ENCODE measurements at regions not wholly inside any gene's neighbourhood (a gene's known extent, or its start where the extent isn't known, plus 50 kb on each side); places are given as distances from the start of the nearest gene placed in this dataset.
A peak's percentile ranks its signal among the peaks of the same experiment; 100 is the strongest.

- Mint-ChIP-seq H3K36me3 (no peaks in the 10 kb centered on the region), H3K27ac (peak overlapping the region; percentile 8 to 86 (median 30)), H3K4me1 (peaks cover 16 to 41% (median 31%) of the 10 kb centered on the region in 4 donors), H3K27me3 (no peaks in the 10 kb centered on the region), H3K4me3 (peak overlapping the region in 1 of 4 donors; percentile 6), H3K9me3 (no peaks in the 10 kb centered on the region)
- H3K36me3 ChIP-seq (ENCODE audit: control insufficient read depth, insufficient read depth, low read length): no peaks in the 10 kb centered on the region
- no peak overlapping the region for H3K27ac ChIP-seq (ENCODE audit: insufficient read depth, low read length, poor library complexity, severe bottlenecking)
- no peak for ATAC-seq (ENCODE audit: low read depth in 2 of 2)
- no peaks in the 10 kb centered on the region for H3K27me3 ChIP-seq (ENCODE audit: control insufficient read depth, insufficient read depth, low read length)
- H3K4me1 ChIP-seq (ENCODE audit: control insufficient read depth, insufficient read depth, low read length, poor library complexity, severe bottlenecking): peaks cover 35% of the 10 kb centered on the region
- DNase-seq: no peak
- no peak overlapping the region for H3K4me3 ChIP-seq (ENCODE audit: low read depth, low read length)
- H3K9me3 ChIP-seq (ENCODE audit: control insufficient read depth in 2 of 2, low read length in 2 of 2): no peaks in the 10 kb centered on the region
These were observed 242.8 kb upstream of the ANKRD55 start for GRCh38 chr5:56475689-56476486.

GRCh38 chr5:56471707-56472106 lies 238.6 kb upstream of the ANKRD55 start:
- Histone ChIP-seq H3K27ac (ENCODE audit: insufficient read depth, low read length, poor library complexity, severe bottlenecking) (no peak overlapping the region), H3K4me1 (ENCODE audit: control insufficient read depth, insufficient read depth, low read length, poor library complexity, severe bottlenecking) (no peaks in the 10 kb centered on the region), H3K27me3 (ENCODE audit: control insufficient read depth, insufficient read depth, low read length) (no peaks in the 10 kb centered on the region), H3K9me3 (ENCODE audit: control insufficient read depth in 2 of 2, low read length in 2 of 2) (no peaks in the 10 kb centered on the region), H3K4me3 (ENCODE audit: low read depth, low read length) (no peak overlapping the region), H3K36me3 (ENCODE audit: control insufficient read depth, insufficient read depth, low read length) (no peaks in the 10 kb centered on the region)
- Mint-ChIP-seq H3K4me1 (peaks cover 2 to 15% (median 9%) of the 10 kb centered on the region in 4 donors), H3K27me3 (peaks cover 4% of the 10 kb centered on the region), H3K9me3 (no peaks in the 10 kb centered on the region), H3K27ac (no peak overlapping the region), H3K4me3 (no peak overlapping the region), H3K36me3 (peaks cover 3% of the 10 kb centered on the region)
- ATAC-seq (ENCODE audit: low read depth in 2 of 2): no peak
- DNase-seq: no peak

DNA sequence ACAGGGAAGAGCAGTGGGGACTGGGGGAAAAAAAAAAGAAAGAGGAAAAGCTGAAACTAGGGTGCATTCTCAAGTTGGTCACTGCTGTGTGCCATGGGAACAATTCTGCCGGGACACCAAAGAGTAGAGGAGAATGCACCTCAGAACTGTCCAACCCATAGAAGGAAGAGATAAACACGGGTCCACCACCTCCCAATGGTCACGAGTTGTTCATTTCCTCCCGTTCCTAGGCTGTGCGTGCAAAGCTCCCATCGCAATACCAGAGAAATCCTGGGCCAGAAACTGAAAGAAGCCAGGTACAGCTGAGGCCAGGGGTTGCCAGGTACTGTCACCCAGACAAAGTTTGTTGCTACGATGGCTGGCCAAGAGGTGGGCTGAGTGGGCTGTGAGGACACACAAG lies 236.9 kb upstream of the ANKRD55 start:
- H3K9me3 ChIP-seq (ENCODE audit: control insufficient read depth in 2 of 2, low read length in 2 of 2): no peaks in the 10 kb centered on the region
- H3K36me3 Mint-ChIP-seq: peaks cover 4% of the 10 kb centered on the region
- peak overlapping the region in 1 of 3 donors; percentile 38 for H3K27ac Mint-ChIP-seq
- H3K4me1 Mint-ChIP-seq: peaks cover 0 to 9% (median 0%) of the 10 kb centered on the region in 4 donors
- H3K27ac ChIP-seq (ENCODE audit: insufficient read depth, low read length, poor library complexity, severe bottlenecking): no peak overlapping the region
- H3K27me3 ChIP-seq (ENCODE audit: control insufficient read depth, insufficient read depth, low read length): no peaks in the 10 kb centered on the region
- H3K4me3 ChIP-seq (ENCODE audit: low read depth, low read length): no peak overlapping the region
- H3K27me3 Mint-ChIP-seq: peaks cover 4% of the 10 kb centered on the region
- H3K9me3 Mint-ChIP-seq: no peaks in the 10 kb centered on the region
- H3K4me1 ChIP-seq (ENCODE audit: control insufficient read depth, insufficient read depth, low read length, poor library complexity, severe bottlenecking): no peaks in the 10 kb centered on the region
- DNase-seq (no peak), ATAC-seq (ENCODE audit: low read depth in 2 of 2) (no peak)
- H3K4me3 Mint-ChIP-seq: no peak overlapping the region
- H3K36me3 ChIP-seq (ENCODE audit: control insufficient read depth, insufficient read depth, low read length): no peaks in the 10 kb centered on the region

DNA sequence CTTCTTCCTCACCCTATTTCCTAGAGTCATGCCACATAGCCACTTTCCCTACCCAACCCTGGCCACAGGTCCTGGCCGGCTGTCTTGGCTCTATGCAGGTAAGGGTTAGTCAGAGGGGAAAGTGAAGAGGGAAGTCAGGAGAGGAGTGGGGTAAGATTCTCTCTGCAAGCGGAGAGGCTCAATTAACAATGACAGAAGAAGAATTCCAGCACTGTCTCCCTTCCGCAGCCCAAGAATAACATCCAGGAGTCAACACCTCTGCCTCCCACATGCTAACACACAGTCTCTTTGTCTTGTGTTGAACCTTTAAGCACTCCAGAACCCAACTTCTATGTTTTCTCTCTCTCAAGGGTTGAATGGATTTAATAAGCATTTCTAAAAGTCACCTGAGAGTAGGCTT lies 235.1 kb upstream of the ANKRD55 start:
- no peak overlapping the region for H3K27ac ChIP-seq (ENCODE audit: insufficient read depth, low read length, poor library complexity, severe bottlenecking)
- no peaks in the 10 kb centered on the region for H3K4me1 ChIP-seq (ENCODE audit: control insufficient read depth, insufficient read depth, low read length, poor library complexity, severe bottlenecking)
- peaks cover 4% of the 10 kb centered on the region for H3K27me3 Mint-ChIP-seq
- H3K36me3 Mint-ChIP-seq: peaks cover 4% of the 10 kb centered on the region
- peaks cover 0 to 9% (median 0%) of the 10 kb centered on the region in 4 donors for H3K4me1 Mint-ChIP-seq
- H3K27ac Mint-ChIP-seq: no peak overlapping the region
- DNase-seq (no peak), ATAC-seq (ENCODE audit: low read depth in 2 of 2) (no peak)
- H3K9me3 Mint-ChIP-seq: peaks cover 0 to 2% (median 0%) of the 10 kb centered on the region in 7 donors
- H3K4me3 Mint-ChIP-seq: no peak overlapping the region
- no peaks in the 10 kb centered on the region for H3K36me3 ChIP-seq (ENCODE audit: control insufficient read depth, insufficient read depth, low read length)
- H3K27me3 ChIP-seq (ENCODE audit: control insufficient read depth, insufficient read depth, low read length): no peaks in the 10 kb centered on the region
- no peaks in the 10 kb centered on the region for H3K9me3 ChIP-seq (ENCODE audit: control insufficient read depth in 2 of 2, low read length in 2 of 2)
- H3K4me3 ChIP-seq (ENCODE audit: low read depth, low read length): no peak overlapping the region

DNA sequence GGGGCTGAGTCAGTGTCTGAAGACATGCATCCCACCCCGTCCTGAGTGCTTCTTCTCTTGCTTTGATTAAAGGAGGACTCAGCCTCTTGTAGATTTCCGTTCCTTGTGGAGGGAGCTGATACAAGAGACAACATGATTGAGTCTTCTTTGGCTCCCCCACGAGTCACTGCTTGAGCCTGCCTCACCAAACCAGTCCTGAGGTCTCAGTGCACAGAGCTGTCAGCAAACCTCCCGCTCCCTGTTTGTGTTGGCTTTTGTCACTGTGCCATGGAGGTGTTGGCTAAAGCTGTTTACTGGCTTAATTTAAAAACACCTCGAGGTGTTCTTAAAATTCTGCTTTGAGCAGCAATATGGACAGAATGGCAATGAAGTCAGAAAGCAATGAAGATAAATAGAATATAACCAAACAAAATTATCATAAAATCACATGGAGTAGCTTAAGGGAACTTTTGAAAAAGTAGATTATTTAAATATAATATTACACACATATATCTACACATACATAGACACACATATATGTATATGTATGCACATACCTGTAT lies 234.1 kb upstream of the ANKRD55 start:
- Mint-ChIP-seq H3K27me3 (peaks cover 4% of the 10 kb centered on the region), H3K4me3 (no peak overlapping the region), H3K36me3 (peaks cover 4% of the 10 kb centered on the region), H3K4me1 (peaks cover 0 to 9% (median 0%) of the 10 kb centered on the region in 4 donors), H3K9me3 (peaks cover 0 to 2% (median 0%) of the 10 kb centered on the region in 7 donors), H3K27ac (no peak overlapping the region)
- Histone ChIP-seq H3K9me3 (ENCODE audit: control insufficient read depth in 2 of 2, low read length in 2 of 2) (no peaks in the 10 kb centered on the region), H3K27me3 (ENCODE audit: control insufficient read depth, insufficient read depth, low read length) (no peaks in the 10 kb centered on the region), H3K27ac (ENCODE audit: insufficient read depth, low read length, poor library complexity, severe bottlenecking) (no peak overlapping the region), H3K4me1 (ENCODE audit: control insufficient read depth, insufficient read depth, low read length, poor library complexity, severe bottlenecking) (no peaks in the 10 kb centered on the region), H3K36me3 (ENCODE audit: control insufficient read depth, insufficient read depth, low read length) (no peaks in the 10 kb centered on the region), H3K4me3 (ENCODE audit: low read depth, low read length) (no peak overlapping the region)
- DNase-seq: no peak
- no peak for ATAC-seq (ENCODE audit: low read depth in 2 of 2)

- no peak overlapping the region for H3K4me3 ChIP-seq (ENCODE audit: low read depth, low read length)
These were observed 233.1 kb upstream of the ANKRD55 start for GRCh38 chr5:56466136-56466816.

DNA sequence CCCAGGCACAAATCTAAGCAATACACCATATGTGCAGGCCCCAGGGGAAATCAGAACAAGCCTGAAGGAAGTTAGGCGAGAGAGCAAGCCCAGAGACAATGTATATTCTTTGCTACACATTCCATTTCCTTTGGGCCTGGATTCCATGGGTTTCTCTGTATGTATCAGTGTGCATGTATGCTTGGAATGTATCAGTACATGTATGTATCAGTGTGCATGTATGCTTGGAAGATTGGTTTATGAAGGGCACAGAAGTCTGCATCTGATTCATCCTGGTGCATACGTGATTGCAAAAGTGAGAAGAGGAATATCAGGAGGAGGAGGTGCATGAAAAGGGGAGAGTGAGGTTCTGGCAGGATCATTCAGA lies 232.6 kb upstream of the ANKRD55 start:
- Histone ChIP-seq H3K36me3 (ENCODE audit: control insufficient read depth, insufficient read depth, low read length) (no peaks in the 10 kb centered on the region), H3K27me3 (ENCODE audit: control insufficient read depth, insufficient read depth, low read length) (no peaks in the 10 kb centered on the region), H3K9me3 (ENCODE audit: control insufficient read depth in 2 of 2, low read length in 2 of 2) (no peaks in the 10 kb centered on the region), H3K27ac (ENCODE audit: insufficient read depth, low read length, poor library complexity, severe bottlenecking) (no peak overlapping the region), H3K4me1 (ENCODE audit: control insufficient read depth, insufficient read depth, low read length, poor library complexity, severe bottlenecking) (no peaks in the 10 kb centered on the region), H3K4me3 (ENCODE audit: low read depth, low read length) (no peak overlapping the region)
- DNase-seq (no peak), ATAC-seq (ENCODE audit: low read depth in 2 of 2) (no peak)
- H3K27ac Mint-ChIP-seq: no peak overlapping the region
- H3K4me3 Mint-ChIP-seq: no peak overlapping the region
- peaks cover 4% of the 10 kb centered on the region for H3K36me3 Mint-ChIP-seq
- H3K9me3 Mint-ChIP-seq: peaks cover 0 to 2% (median 0%) of the 10 kb centered on the region in 7 donors
- H3K27me3 Mint-ChIP-seq: peaks cover 4% of the 10 kb centered on the region
- H3K4me1 Mint-ChIP-seq: peaks cover 0 to 6% (median 0%) of the 10 kb centered on the region in 4 donors

More at GRCh38 chr5:56466136-56466816, 233.1 kb upstream of the ANKRD55 start:
- Histone ChIP-seq H3K27ac (ENCODE audit: insufficient read depth, low read length, poor library complexity, severe bottlenecking) (no peak overlapping the region), H3K9me3 (ENCODE audit: control insufficient read depth in 2 of 2, low read length in 2 of 2) (no peaks in the 10 kb centered on the region), H3K27me3 (ENCODE audit: control insufficient read depth, insufficient read depth, low read length) (no peaks in the 10 kb centered on the region), H3K4me1 (ENCODE audit: control insufficient read depth, insufficient read depth, low read length, poor library complexity, severe bottlenecking) (no peaks in the 10 kb centered on the region), H3K36me3 (ENCODE audit: control insufficient read depth, insufficient read depth, low read length) (no peaks in the 10 kb centered on the region)
- H3K4me1 Mint-ChIP-seq: peaks cover 0 to 6% (median 0%) of the 10 kb centered on the region in 4 donors
- DNase-seq: no peak
- H3K9me3 Mint-ChIP-seq: peaks cover 0 to 2% (median 0%) of the 10 kb centered on the region in 7 donors
- H3K36me3 Mint-ChIP-seq: peaks cover 4% of the 10 kb centered on the region
- no peak overlapping the region for H3K27ac Mint-ChIP-seq
- no peak for ATAC-seq (ENCODE audit: low read depth in 2 of 2)
- H3K27me3 Mint-ChIP-seq: peaks cover 4% of the 10 kb centered on the region
- no peak overlapping the region for H3K4me3 Mint-ChIP-seq

All from CD4-positive, CD25-positive, alpha-beta regulatory T cell (primary cell).